ENCODE measurements at regions not wholly inside any gene's neighbourhood (a gene's known extent, or its start where the extent isn't known, plus 50 kb on each side); places are given as distances from the start of the nearest gene placed in this dataset.

DNA sequence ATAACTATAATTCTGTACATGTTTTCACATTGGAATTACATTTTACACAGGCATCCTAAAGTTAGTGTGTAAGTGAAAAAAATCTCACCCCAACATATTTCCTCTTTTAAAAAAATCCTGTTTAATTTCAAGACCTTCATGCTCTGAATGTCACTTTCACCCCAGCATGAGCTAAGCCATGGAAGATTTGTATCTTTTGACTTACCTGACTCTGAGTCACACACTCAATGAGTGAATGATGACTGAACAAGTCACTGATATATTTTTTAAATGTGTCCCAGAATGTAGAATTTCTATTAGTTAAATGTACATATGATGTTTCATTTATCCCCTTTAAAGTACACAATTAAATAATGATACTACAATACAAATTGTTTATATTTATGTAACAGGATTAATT lies 199.9 kb upstream of the RBMS3 start:
- TF ChIP-seq POLR2A (IDR thresholded peaks at IDR 0.05), result no peak
- TF ChIP-seq, protein P1, sequence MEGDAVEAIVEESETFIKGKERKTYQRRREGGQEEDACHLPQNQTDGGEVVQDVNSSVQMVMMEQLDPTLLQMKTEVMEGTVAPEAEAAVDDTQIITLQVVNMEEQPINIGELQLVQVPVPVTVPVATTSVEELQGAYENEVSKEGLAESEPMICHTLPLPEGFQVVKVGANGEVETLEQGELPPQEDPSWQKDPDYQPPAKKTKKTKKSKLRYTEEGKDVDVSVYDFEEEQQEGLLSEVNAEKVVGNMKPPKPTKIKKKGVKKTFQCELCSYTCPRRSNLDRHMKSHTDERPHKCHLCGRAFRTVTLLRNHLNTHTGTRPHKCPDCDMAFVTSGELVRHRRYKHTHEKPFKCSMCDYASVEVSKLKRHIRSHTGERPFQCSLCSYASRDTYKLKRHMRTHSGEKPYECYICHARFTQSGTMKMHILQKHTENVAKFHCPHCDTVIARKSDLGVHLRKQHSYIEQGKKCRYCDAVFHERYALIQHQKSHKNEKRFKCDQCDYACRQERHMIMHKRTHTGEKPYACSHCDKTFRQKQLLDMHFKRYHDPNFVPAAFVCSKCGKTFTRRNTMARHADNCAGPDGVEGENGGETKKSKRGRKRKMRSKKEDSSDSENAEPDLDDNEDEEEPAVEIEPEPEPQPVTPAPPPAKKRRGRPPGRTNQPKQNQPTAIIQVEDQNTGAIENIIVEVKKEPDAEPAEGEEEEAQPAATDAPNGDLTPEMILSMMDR (IDR thresholded peaks at IDR 0.05 in 8 of 11, conservative IDR thresholded peaks at IDR 0.05 in 3 of 11), result no peak
